ENCODE measurements at regions not wholly inside any gene's neighbourhood (a gene's known extent, or its start where the extent isn't known, plus 50 kb on each side); places are given as distances from the start of the nearest gene placed in this dataset.

DNA sequence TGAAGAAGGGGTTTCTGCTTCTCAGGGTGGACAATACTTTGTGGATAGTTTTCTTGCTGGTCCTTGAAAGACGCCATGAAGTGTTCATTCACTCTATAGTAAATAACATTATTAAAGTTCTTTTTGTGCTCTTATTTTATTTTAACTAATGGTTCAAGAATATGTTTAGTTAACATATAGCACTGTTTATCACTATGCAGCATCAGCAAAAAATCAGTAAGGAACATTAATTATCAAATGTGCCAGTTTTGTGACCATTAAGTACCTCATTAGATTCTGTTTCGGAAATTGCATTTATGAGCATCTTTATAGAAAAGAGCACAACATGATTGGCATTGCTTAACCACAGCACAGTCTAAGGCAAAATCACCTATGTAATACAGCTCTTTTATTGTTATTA is 385.6 kb downstream of the LMO4 start:
- Histone ChIP-seq H3K9me3 (replicated peaks; ENCODE audit: control insufficient read depth, insufficient read depth, low read length) (no peaks in the 10 kb centered on the region), H3K27ac (ENCODE audit: control insufficient read depth, insufficient read depth) (no peak overlapping the region), H3K9ac (ENCODE audit: control insufficient read depth, insufficient read depth, low read length) (no peak overlapping the region), H2AFZ (ENCODE audit: control insufficient read depth, low read depth, low read length) (no peak overlapping the region), H3K79me2 (ENCODE audit: control insufficient read depth, insufficient read depth, low read length) (no peaks in the 10 kb centered on the region), H4K20me1 (ENCODE audit: control insufficient read depth, insufficient read depth) (no peaks in the 10 kb centered on the region), H3K27me3 (replicated peaks in 1 of 2; ENCODE audit: control insufficient read depth in 2 of 2, insufficient read depth in 2 of 2, low read length in 1 of 2) (no peaks in the 10 kb centered on the region; a peak in 1 of 4 replicates), H3K36me3 (ENCODE audit: control insufficient read depth in 2 of 2, insufficient read depth in 2 of 2, low read length in 1 of 2) (no peaks in the 10 kb centered on the region), H3K4me3 (no peak overlapping the region), H3K4me1 (ENCODE audit: control insufficient read depth, insufficient read depth, low read length) (no peaks in the 10 kb centered on the region), H3K4me2 (ENCODE audit: control insufficient read depth, insufficient read depth) (no peak overlapping the region)
- POLR2A ChIA-PET = no interaction called here
- no peak for TF ChIP-seq FOXK2 (IDR thresholded peaks at IDR 0.05)
- TF ChIP-seq NR2C1 (IDR thresholded peaks at IDR 0.05) = no peak
- TF ChIP-seq, protein P1, sequence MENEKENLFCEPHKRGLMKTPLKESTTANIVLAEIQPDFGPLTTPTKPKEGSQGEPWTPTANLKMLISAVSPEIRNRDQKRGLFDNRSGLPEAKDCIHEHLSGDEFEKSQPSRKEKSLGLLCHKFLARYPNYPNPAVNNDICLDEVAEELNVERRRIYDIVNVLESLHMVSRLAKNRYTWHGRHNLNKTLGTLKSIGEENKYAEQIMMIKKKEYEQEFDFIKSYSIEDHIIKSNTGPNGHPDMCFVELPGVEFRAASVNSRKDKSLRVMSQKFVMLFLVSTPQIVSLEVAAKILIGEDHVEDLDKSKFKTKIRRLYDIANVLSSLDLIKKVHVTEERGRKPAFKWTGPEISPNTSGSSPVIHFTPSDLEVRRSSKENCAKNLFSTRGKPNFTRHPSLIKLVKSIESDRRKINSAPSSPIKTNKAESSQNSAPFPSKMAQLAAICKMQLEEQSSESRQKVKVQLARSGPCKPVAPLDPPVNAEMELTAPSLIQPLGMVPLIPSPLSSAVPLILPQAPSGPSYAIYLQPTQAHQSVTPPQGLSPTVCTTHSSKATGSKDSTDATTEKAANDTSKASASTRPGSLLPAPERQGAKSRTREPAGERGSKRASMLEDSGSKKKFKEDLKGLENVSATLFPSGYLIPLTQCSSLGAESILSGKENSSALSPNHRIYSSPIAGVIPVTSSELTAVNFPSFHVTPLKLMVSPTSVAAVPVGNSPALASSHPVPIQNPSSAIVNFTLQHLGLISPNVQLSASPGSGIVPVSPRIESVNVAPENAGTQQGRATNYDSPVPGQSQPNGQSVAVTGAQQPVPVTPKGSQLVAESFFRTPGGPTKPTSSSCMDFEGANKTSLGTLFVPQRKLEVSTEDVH (IDR thresholded peaks at IDR 0.05; ENCODE audit: low read depth, partially characterized antibody) = no peak
- no peak for TF ChIP-seq SREBF1 (IDR thresholded peaks at IDR 0.05; ENCODE audit: low read length)
- TF ChIP-seq, protein P2, sequence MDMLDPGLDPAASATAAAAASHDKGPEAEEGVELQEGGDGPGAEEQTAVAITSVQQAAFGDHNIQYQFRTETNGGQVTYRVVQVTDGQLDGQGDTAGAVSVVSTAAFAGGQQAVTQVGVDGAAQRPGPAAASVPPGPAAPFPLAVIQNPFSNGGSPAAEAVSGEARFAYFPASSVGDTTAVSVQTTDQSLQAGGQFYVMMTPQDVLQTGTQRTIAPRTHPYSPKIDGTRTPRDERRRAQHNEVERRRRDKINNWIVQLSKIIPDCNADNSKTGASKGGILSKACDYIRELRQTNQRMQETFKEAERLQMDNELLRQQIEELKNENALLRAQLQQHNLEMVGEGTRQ (IDR thresholded peaks at IDR 0.05; ENCODE audit: borderline replicate concordance, low read depth, low read length) = no peak
- no peak for TF ChIP-seq JUND (IDR thresholded peaks at IDR 0.05; ENCODE audit: low read depth, low read length)
- TF ChIP-seq, protein P3, sequence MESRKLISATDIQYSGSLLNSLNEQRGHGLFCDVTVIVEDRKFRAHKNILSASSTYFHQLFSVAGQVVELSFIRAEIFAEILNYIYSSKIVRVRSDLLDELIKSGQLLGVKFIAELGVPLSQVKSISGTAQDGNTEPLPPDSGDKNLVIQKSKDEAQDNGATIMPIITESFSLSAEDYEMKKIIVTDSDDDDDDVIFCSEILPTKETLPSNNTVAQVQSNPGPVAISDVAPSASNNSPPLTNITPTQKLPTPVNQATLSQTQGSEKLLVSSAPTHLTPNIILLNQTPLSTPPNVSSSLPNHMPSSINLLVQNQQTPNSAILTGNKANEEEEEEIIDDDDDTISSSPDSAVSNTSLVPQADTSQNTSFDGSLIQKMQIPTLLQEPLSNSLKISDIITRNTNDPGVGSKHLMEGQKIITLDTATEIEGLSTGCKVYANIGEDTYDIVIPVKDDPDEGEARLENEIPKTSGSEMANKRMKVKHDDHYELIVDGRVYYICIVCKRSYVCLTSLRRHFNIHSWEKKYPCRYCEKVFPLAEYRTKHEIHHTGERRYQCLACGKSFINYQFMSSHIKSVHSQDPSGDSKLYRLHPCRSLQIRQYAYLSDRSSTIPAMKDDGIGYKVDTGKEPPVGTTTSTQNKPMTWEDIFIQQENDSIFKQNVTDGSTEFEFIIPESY (IDR thresholded peaks at IDR 0.05) = no peak
- TF ChIP-seq BMI1 (IDR thresholded peaks at IDR 0.05; ENCODE audit: borderline replicate concordance) = no peak
- no peak for TF ChIP-seq CHD2 (IDR thresholded peaks at IDR 0.05; ENCODE audit: borderline replicate concordance, low read depth, low read length)
- TF ChIP-seq EP300 (IDR thresholded peaks at IDR 0.05; ENCODE audit: borderline replicate concordance in 1 of 2, control insufficient read depth in 1 of 2, low read depth in 2 of 2, low read length in 2 of 2) = no peak
- no peak for TF ChIP-seq IRF3 (IDR thresholded peaks at IDR 0.05)
- no peak for TF ChIP-seq BRCA1 (IDR thresholded peaks at IDR 0.05; ENCODE audit: low read depth, low read length)
- TF ChIP-seq ZNF622 (IDR thresholded peaks at IDR 0.05) = no peak
- TF ChIP-seq HDGF (IDR thresholded peaks at IDR 0.05) = no peak
- RAD21 ChIA-PET (ENCODE audit: unreplicated experiment) = no interaction called here
- intact Hi-C loops (cut with micrococcal nuclease; ENCODE audit: unreplicated experiment) = no loop called here
- 37% methylated on average over 2 of the region's 2 CpGs for WGBS (ENCODE audit: insufficient coverage, insufficient replicate concordance, low lambda C conversion rate, missing lambda C conversion rate)
- SMC1A ChIA-PET (ENCODE audit: uncharacterized antibody, unreplicated experiment) = interaction anchor here (1.6 kb wide), 1 partner anchor 11 kb away, joined by 3 read pairs; no protein-coding TSS in a partner anchor
- FAIRE-seq (no peak), DNase-seq (ENCODE audit: low read depth, low spot score) (no peak), ATAC-seq (no peak)
- no TSS peak for BruUV-seq (replicated peaks)
- CTCF ChIA-PET = interaction anchor here (1.3 kb wide), 1 partner anchor 36 kb away, joined by 3 read pairs; no protein-coding TSS in a partner anchor
- in situ Hi-C loops (cut with MboI) = no loop called here

Data from GM12878 (cell line).